H1 (cell line): ENCODE measurements at regions not wholly inside any gene's neighbourhood (a gene's known extent, or its start where the extent isn't known, plus 50 kb on each side); places are given as distances from the start of the nearest gene placed in this dataset.

Experiments used
- ATF3 ChIP-seq: IDR thresholded peaks from 2 replicates; pipeline ENCODE4 v1.6.1; 2011; ENCODE audit warnings: low read depth, mild to moderate bottlenecking, low read length; ENCODE audit not compliant: insufficient read depth
- CREB1 ChIP-seq: IDR thresholded peaks from 2 replicates; pipeline ENCODE4 v1.6.1; 2012; ENCODE audit warnings: inconsistent platforms
- CTCF ChIP-seq, 3 experiments: IDR thresholded peaks; 1 replicate in 2 of 3; 2 replicates in 1 of 3; pipeline versions ENCODE4 v1.5.1 to v1.6.1; 2011; ENCODE audit warnings: low read length in 3 of 3, mild to moderate bottlenecking in 3 of 3, inconsistent platforms in 2 of 3, low read depth in 1 of 3, moderate library complexity in 1 of 3; ENCODE audit not compliant: insufficient read depth in 1 of 3; ENCODE audit errors: control extremely low read depth in 1 of 3
- EP300 ChIP-seq, 2 experiments: IDR thresholded peaks; 1 replicate in 1 of 2; 2 replicates in 1 of 2; pipeline ENCODE4 v1.6.1; 2011 to 2012; ENCODE audit warnings: low read depth in 2 of 2, low read length in 2 of 2, mild to moderate bottlenecking in 2 of 2, borderline replicate concordance in 1 of 2, inconsistent platforms in 1 of 2, moderate library complexity in 1 of 2
- EZH2 ChIP-seq: fragments of 200-600 bp; sonication (generic); IDR thresholded peaks from 2 replicates; pipeline ENCODE4 v1.7.1; 2012; ENCODE audit warnings: low read depth, mild to moderate bottlenecking, moderate library complexity, low read length, inconsistent platforms; ENCODE audit not compliant: severe bottlenecking
- JUND ChIP-seq: IDR thresholded peaks from 2 replicates; pipeline ENCODE4 v1.6.1; 2011; ENCODE audit warnings: mild to moderate bottlenecking, improper control_type of control experiment, low read length
- NRF1 ChIP-seq: IDR thresholded peaks from 2 replicates; pipeline ENCODE4 v1.6.1; 2011; ENCODE audit warnings: mild to moderate bottlenecking, low read depth, low read length, improper control_type of control experiment
- POLR2AphosphoS5 ChIP-seq: IDR thresholded peaks from 2 replicates; pipeline ENCODE4 v1.6.1; 2011; ENCODE audit warnings: low read depth, low read length
- TEAD4 ChIP-seq: IDR thresholded peaks from 2 replicates; pipeline ENCODE4 v1.6.1; 2012; ENCODE audit warnings: low read depth, low read length, inconsistent platforms, mixed read lengths

GRCh38 chr5:71924325-71924724 is 182.9 kb upstream of the MAP1B start:
- TF ChIP-seq EP300 (IDR thresholded peaks at IDR 0.05; ENCODE audit: borderline replicate concordance in 1 of 2, low read depth in 2 of 2, low read length in 2 of 2), result no peak
- no peak for TF ChIP-seq CTCF (IDR thresholded peaks at IDR 0.05; ENCODE audit: control extremely low read depth in 1 of 3, insufficient read depth in 1 of 3, low read depth in 1 of 3, low read length in 3 of 3)
- no peak for TF ChIP-seq EZH2
- no peak for TF ChIP-seq NRF1
- no peak for TF ChIP-seq TEAD4
- TF ChIP-seq POLR2AphosphoS5, result no peak
- no peak for TF ChIP-seq ATF3
- TF ChIP-seq JUND, result no peak
- TF ChIP-seq CREB1, result no peak
